C4-2B (cell line): ENCODE measurements at regions not wholly inside any gene's neighbourhood (a gene's known extent, or its start where the extent isn't known, plus 50 kb on each side); places are given as distances from the start of the nearest gene placed in this dataset.

ENCODE experiments used
- H3K27ac ChIP-seq: fragments of 450-650 bp; 2 replicates; pipeline ENCODE4 v1.5.1; 2017
- CTCF ChIP-seq: fragments of 450-650 bp; conservative IDR thresholded peaks from 2 replicates; pipeline ENCODE4 v1.5.1; 2017; ENCODE audit warnings: mild to moderate bottlenecking
- ZFX ChIP-seq: fragments of 450-650 bp; IDR thresholded peaks from 2 replicates; pipeline ENCODE4 v1.6.1; 2017

- H3K27ac ChIP-seq, result no peak overlapping the region
- TF ChIP-seq ZFX, result no peak
- TF ChIP-seq CTCF, result no peak
Measured at GRCh38 chr2:455015-455705, 167.3 kb upstream of the ALKAL2 start.

DNA sequence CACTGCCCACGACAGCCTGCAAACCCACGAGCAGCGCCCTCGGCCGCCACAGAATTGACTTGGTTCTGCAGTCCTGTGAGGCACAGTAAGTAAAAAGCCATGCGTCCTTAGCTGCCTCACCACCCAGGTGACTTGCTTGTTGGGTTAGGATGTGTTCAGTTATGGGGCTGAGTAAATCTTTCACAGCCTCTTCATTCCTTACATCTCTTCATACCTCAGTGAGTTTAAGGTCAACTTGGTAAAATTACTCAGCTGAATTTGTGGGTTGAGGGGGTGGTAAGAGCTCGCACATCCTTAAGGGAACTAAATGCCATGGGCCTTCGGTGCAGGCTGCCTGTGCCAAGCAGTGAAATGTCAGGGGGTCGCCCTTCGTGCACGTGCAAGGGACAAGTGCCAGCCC lies 165.2 kb upstream of the ALKAL2 start:
- no peak overlapping the region for H3K27ac ChIP-seq
- TF ChIP-seq ZFX, result no peak
- TF ChIP-seq CTCF, result no peak

GRCh38 chr2:451495-451894 lies 163.6 kb upstream of the ALKAL2 start:
- H3K27ac ChIP-seq, result no peak overlapping the region
- TF ChIP-seq ZFX (no peak), CTCF (no peak)

DNA sequence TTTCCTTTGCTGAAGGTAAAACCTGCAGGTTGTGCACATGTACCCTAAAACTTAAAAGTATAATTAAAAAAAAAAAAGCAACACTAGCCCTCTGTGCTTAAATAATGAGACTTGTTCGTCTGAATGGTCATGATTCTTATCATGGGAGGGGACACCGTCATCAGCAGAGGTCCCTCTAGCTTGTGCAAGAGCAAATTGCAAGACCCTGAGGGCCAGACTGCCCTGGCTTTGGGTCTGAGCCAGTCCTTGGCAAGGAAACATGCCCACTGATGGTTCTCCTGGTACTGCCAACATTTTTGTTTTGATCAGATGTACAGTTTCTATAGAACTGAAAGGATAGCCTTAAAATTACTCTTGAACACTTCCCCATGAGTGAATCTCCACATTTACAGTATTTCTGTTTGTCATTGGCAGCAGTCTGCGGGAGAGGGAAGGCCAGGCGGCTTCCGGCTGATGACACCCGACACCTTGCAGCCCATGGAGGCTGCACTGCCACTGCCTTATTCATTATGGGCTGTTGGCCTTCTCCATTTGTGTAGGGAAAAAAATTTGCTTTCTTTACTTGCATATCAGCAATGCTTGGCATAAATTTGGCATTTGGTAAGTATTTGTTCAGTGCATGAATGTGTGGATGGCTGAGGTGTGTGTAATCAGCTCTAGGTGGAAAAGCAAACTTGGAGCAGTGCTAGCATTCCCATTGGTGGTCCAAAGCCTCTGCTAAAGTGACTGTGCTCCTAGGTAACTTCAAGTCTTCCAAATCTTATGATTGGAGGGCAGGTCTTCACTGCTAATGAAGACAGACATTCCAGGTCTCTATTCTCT lies 161.6 kb upstream of the ALKAL2 start:
- TF ChIP-seq ZFX (no peak), CTCF (no peak)
- peak overlapping the region; percentile 6; the same call in 1 of the 2 replicates for H3K27ac ChIP-seq

GRCh38 chr2:447902-448665 lies 160.2 kb upstream of the ALKAL2 start:
- H3K27ac ChIP-seq, result no peak overlapping the region

DNA sequence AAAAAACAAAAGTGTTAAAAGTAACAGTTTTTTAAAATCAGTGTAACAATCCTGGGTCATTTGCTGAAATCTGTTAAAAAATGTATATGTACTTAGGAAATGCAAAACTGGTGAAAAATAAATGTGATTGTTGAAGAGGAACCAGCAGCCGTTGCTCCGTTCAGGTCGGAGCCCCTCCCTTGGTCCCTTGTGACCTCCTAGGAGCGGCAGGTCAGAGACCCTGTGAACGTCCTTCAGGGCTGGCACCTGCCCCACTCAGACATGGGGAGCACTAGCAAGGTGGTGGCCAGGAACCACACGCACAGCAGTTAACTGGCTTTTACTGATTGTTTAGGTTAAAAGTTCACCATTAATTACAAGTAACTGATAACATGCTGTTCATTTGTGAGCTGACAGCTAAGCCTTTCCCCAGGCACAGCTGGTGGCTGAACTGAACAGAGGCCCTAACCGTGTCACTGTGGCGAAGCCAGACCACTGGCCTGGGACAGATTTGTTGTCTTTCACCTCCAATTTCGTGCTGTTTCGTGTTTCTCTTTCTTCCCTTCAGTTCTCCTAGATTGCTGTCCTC lies 159.2 kb upstream of the ALKAL2 start:
- no peak for TF ChIP-seq CTCF
- no peak for TF ChIP-seq ZFX
- H3K27ac ChIP-seq, result no peak overlapping the region

More at GRCh38 chr2:447902-448665, 160.2 kb upstream of the ALKAL2 start:
- TF ChIP-seq CTCF, result no peak
- no peak for TF ChIP-seq ZFX
